Tibial nerve (tissue), 4 donors: ENCODE measurements at regions not wholly inside any gene's neighbourhood (a gene's known extent, or its start where the extent isn't known, plus 50 kb on each side); places are given as distances from the start of the nearest gene placed in this dataset.

ENCODE experiments used
- CTCF ChIP-seq, 5 experiments: fragments of 200-600 bp in 3 of 5; fragments of 450-650 bp in 2 of 5; sonication (generic) in 3 of 5; IDR thresholded peaks; one replicate each; pipeline ENCODE4 v1.5.1; 2016 to 2019; ENCODE audit warnings: antibody characterized with exemption in 5 of 5, mild to moderate bottlenecking in 3 of 5, moderate library complexity in 2 of 5
- EP300 ChIP-seq, 2 donors: sonication (generic); formaldehyde crosslinking; IDR thresholded peaks; one replicate each; pipeline ENCODE4 v1.6.1; 2017; ENCODE audit warnings: antibody characterized with exemption in 2 of 2, mild to moderate bottlenecking in 1 of 2
- POLR2A ChIP-seq, 2 donors: fragments of 450-650 bp; IDR thresholded peaks; one replicate each; pipeline ENCODE4 v1.6.1; 2017; ENCODE audit warnings: antibody characterized with exemption in 2 of 2, mild to moderate bottlenecking in 2 of 2, moderate library complexity in 2 of 2

- no peak for TF ChIP-seq CTCF (IDR thresholded peaks at IDR 0.05)
- TF ChIP-seq POLR2A (IDR thresholded peaks at IDR 0.05): no peak
- TF ChIP-seq EP300 (IDR thresholded peaks at IDR 0.05): no peak
Measured at GRCh38 chr2:228802181-228803071, 468.7 kb downstream of the PID1 start.
